HG03442 (cell line): ENCODE measurements at regions not wholly inside any gene's neighbourhood (a gene's known extent, or its start where the extent isn't known, plus 50 kb on each side); places are given as distances from the start of the nearest gene placed in this dataset.
"Not testable (repeated sequence)": the region's sequence is repeated elsewhere in the genome, so short reads cannot be mapped to it uniquely, and the experiment has no call there.

Experiments
- ATAC-seq: cut with Tn5 transposase; IDR thresholded peaks from one replicate; pipeline ENCODE4 v1.9.1; 2021; ENCODE audit warnings: mild to moderate bottlenecking, moderate library complexity; ENCODE audit not compliant: unreplicated experiment

- ATAC-seq = no peak
These were observed 117.9 kb downstream of the LRATD1 start for GRCh38 chr2:14750433-14750832.

GRCh38 chr2:14751581-14751980 lies 119.1 kb downstream of the LRATD1 start:
- ATAC-seq = no peak

GRCh38 chr2:14752295-14752694 lies 119.8 kb downstream of the LRATD1 start:
- ATAC-seq = no peak

- ATAC-seq = no peak
These were observed 123.6 kb downstream of the LRATD1 start for GRCh38 chr2:14756122-14756541.

- no peak for ATAC-seq
These were observed 124.6 kb downstream of the LRATD1 start for GRCh38 chr2:14756981-14757657.

GRCh38 chr2:14759082-14759481 lies 126.6 kb downstream of the LRATD1 start:
- ATAC-seq = no peak

GRCh38 chr2:14760169-14760568 lies 127.7 kb downstream of the LRATD1 start:
- ATAC-seq = no peak

GRCh38 chr2:14761118-14761517 lies 128.6 kb downstream of the LRATD1 start:
- ATAC-seq = no peak

GRCh38 chr2:14773696-14774095 lies 141.2 kb downstream of the LRATD1 start:
- ATAC-seq = no peak

- no peak for ATAC-seq
These were observed 142.0 kb downstream of the LRATD1 start for GRCh38 chr2:14774436-14774968.

GRCh38 chr2:14776216-14776615 lies 143.7 kb downstream of the LRATD1 start:
- ATAC-seq = no peak

GRCh38 chr2:14778015-14778414 lies 145.5 kb downstream of the LRATD1 start:
- no peak for ATAC-seq

GRCh38 chr2:14779252-14779651 lies 146.7 kb downstream of the LRATD1 start:
- no peak for ATAC-seq

- ATAC-seq = no peak
These were observed 148.6 kb downstream of the LRATD1 start for GRCh38 chr2:14781142-14781541.

GRCh38 chr2:14788814-14789213 lies 156.3 kb downstream of the LRATD1 start:
- not testable (repeated sequence) for ATAC-seq

GRCh38 chr2:14790041-14790640 lies 157.6 kb downstream of the LRATD1 start:
- no peak for ATAC-seq

- no peak for ATAC-seq
These were observed 171.5 kb downstream of the LRATD1 start for GRCh38 chr2:14803994-14804393.

GRCh38 chr2:14804902-14805301 lies 172.4 kb downstream of the LRATD1 start:
- ATAC-seq = no peak

- no peak for ATAC-seq
These were observed 174.1 kb downstream of the LRATD1 start for GRCh38 chr2:14806613-14807012.

- no peak for ATAC-seq
These were observed 182.7 kb downstream of the LRATD1 start for GRCh38 chr2:14815201-14815600.

- no peak for ATAC-seq
These were observed 183.8 kb downstream of the LRATD1 start for GRCh38 chr2:14816069-14817060.
